GM10266 (cell line): ENCODE measurements at regions not wholly inside any gene's neighbourhood (a gene's known extent, or its start where the extent isn't known, plus 50 kb on each side); places are given as distances from the start of the nearest gene placed in this dataset.

Experiments used
- DNase-seq: peaks from one replicate; pipeline ENCODE4 v3.0.0; 2012; ENCODE audit errors: extremely low spot score
- CTCF ChIP-seq: IDR thresholded peaks from 2 replicates; pipeline ENCODE4 v1.5.1; 2012; ENCODE audit warnings: mild to moderate bottlenecking, low read depth; ENCODE audit not compliant: control insufficient read depth, insufficient read depth; ENCODE audit errors: missing control alignments

GRCh38 chr17:15894913-15895658 is 49.8 kb upstream of the ADORA2B start:
- no peak for DNase-seq
- no peak for TF ChIP-seq CTCF
